HEK293 (cell line): ENCODE measurements at regions not wholly inside any gene's neighbourhood (a gene's known extent, or its start where the extent isn't known, plus 50 kb on each side); places are given as distances from the start of the nearest gene placed in this dataset.

Source experiments
- YY1 ChIP-seq: fragments of 450-650 bp; formaldehyde crosslinking; IDR thresholded peaks from 2 replicates; pipeline ENCODE4 v1.5.1; 2018; ENCODE audit warnings: missing biosample characterization, missing genetic modification characterization
- TF ChIP-seq, protein P1 (sequence below): fragments of 450-650 bp; formaldehyde crosslinking; IDR thresholded peaks from 2 replicates; pipeline ENCODE4 v1.5.1; 2016; ENCODE audit warnings: missing biosample characterization, missing genetic modification characterization
- TF ChIP-seq, protein P2 (sequence below): fragments of 450-650 bp; formaldehyde crosslinking; IDR thresholded peaks from 2 replicates; pipeline ENCODE4 v1.5.1; 2016; ENCODE audit warnings: missing biosample characterization, missing genetic modification characterization
- TF ChIP-seq, protein P3 (sequence below): fragments of 450-650 bp; formaldehyde crosslinking; IDR thresholded peaks from 2 replicates; pipeline ENCODE4 v1.5.1; 2016; ENCODE audit warnings: missing biosample characterization, missing genetic modification characterization

DNA sequence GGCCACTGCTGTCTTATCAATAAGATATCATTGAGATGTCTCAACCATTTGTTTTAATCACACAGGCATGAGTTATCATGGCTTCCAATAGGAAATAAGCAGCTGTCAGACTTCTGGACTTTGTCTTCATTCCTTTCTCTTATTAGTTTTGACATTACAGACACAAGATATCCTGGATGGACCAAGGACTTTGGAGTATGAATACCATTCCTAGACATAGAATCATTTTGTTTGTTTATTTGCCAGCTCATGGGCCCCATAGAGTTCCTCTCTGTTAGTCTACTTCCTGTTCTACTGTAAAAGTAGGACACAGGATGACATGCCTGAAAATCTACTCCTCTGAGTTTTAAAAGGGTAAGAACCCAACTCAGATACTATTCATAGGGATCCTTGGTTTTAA lies 77.7 kb upstream of the KCNJ16 start:
- TF ChIP-seq, protein P1, sequence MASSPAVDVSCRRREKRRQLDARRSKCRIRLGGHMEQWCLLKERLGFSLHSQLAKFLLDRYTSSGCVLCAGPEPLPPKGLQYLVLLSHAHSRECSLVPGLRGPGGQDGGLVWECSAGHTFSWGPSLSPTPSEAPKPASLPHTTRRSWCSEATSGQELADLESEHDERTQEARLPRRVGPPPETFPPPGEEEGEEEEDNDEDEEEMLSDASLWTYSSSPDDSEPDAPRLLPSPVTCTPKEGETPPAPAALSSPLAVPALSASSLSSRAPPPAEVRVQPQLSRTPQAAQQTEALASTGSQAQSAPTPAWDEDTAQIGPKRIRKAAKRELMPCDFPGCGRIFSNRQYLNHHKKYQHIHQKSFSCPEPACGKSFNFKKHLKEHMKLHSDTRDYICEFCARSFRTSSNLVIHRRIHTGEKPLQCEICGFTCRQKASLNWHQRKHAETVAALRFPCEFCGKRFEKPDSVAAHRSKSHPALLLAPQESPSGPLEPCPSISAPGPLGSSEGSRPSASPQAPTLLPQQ (tag by site-specific recombination): no peak
- TF ChIP-seq, protein P2, sequence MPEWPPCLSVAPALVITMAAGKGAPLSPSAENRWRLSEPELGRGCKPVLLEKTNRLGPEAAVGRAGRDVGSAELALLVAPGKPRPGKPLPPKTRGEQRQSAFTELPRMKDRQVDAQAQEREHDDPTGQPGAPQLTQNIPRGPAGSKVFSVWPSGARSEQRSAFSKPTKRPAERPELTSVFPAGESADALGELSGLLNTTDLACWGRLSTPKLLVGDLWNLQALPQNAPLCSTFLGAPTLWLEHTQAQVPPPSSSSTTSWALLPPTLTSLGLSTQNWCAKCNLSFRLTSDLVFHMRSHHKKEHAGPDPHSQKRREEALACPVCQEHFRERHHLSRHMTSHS (tag by site-specific recombination): no peak
- no peak for TF ChIP-seq YY1 (tag by site-specific recombination)
- TF ChIP-seq, protein P3, sequence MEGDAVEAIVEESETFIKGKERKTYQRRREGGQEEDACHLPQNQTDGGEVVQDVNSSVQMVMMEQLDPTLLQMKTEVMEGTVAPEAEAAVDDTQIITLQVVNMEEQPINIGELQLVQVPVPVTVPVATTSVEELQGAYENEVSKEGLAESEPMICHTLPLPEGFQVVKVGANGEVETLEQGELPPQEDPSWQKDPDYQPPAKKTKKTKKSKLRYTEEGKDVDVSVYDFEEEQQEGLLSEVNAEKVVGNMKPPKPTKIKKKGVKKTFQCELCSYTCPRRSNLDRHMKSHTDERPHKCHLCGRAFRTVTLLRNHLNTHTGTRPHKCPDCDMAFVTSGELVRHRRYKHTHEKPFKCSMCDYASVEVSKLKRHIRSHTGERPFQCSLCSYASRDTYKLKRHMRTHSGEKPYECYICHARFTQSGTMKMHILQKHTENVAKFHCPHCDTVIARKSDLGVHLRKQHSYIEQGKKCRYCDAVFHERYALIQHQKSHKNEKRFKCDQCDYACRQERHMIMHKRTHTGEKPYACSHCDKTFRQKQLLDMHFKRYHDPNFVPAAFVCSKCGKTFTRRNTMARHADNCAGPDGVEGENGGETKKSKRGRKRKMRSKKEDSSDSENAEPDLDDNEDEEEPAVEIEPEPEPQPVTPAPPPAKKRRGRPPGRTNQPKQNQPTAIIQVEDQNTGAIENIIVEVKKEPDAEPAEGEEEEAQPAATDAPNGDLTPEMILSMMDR (tag by site-specific recombination): no peak
